DMS53 treated with DMSO at 0.1 percent for 48 hours (cell line): ENCODE measurements at regions not wholly inside any gene's neighbourhood (a gene's known extent, or its start where the extent isn't known, plus 50 kb on each side); places are given as distances from the start of the nearest gene placed in this dataset.
A peak's percentile ranks its signal among the peaks of the same experiment; 100 is the strongest.
"Not testable (repeated sequence)": the region's sequence is repeated elsewhere in the genome, so short reads cannot be mapped to it uniquely, and the experiment has no call there.

Source experiments
- DNase-seq: peaks from one replicate; lab custom pipeline; 2025; ENCODE audit not compliant: unreplicated experiment; lab: John Stamatoyannopoulos, UW

- no peak for DNase-seq
Measured at GRCh38 chr22:47366026-47366767, 603.7 kb downstream of the TBC1D22A start.

- no peak for DNase-seq
Measured at GRCh38 chr22:47361247-47361646, 598.8 kb downstream of the TBC1D22A start.

- no peak for DNase-seq
Measured at GRCh38 chr22:47357493-47357892, 595.0 kb downstream of the TBC1D22A start.

- DNase-seq = no peak
Measured at GRCh38 chr22:47357086-47357485, 594.6 kb downstream of the TBC1D22A start.

GRCh38 chr22:47356511-47357011 lies 594.1 kb downstream of the TBC1D22A start:
- DNase-seq = no peak

- no peak for DNase-seq
Measured at GRCh38 chr22:47355776-47356510, 593.5 kb downstream of the TBC1D22A start.

GRCh38 chr22:47355388-47355725 lies 592.9 kb downstream of the TBC1D22A start:
- no peak for DNase-seq

GRCh38 chr22:47354668-47355387 lies 592.4 kb downstream of the TBC1D22A start:
- no peak for DNase-seq

GRCh38 chr22:47352920-47353700 lies 590.7 kb downstream of the TBC1D22A start:
- no peak for DNase-seq

GRCh38 chr22:47351836-47352579 lies 589.6 kb downstream of the TBC1D22A start:
- no peak for DNase-seq

- not testable (repeated sequence) for DNase-seq
Measured at GRCh38 chr22:47346287-47346686, 583.8 kb downstream of the TBC1D22A start.

GRCh38 chr22:47345025-47345424 lies 582.6 kb downstream of the TBC1D22A start:
- DNase-seq = no peak

GRCh38 chr22:47344414-47344813 lies 582.0 kb downstream of the TBC1D22A start:
- no peak for DNase-seq

- no peak for DNase-seq
Measured at GRCh38 chr22:47343611-47344010, 581.2 kb downstream of the TBC1D22A start.

GRCh38 chr22:47342446-47342845 lies 580.0 kb downstream of the TBC1D22A start:
- no peak for DNase-seq

GRCh38 chr22:47341464-47341863 lies 579.0 kb downstream of the TBC1D22A start:
- DNase-seq = no peak

GRCh38 chr22:47340851-47341436 lies 578.5 kb downstream of the TBC1D22A start:
- no peak for DNase-seq

GRCh38 chr22:47337161-47337621 lies 574.7 kb downstream of the TBC1D22A start:
- DNase-seq = peak; percentile 86

- DNase-seq = no peak
Measured at GRCh38 chr22:47335958-47336357, 573.5 kb downstream of the TBC1D22A start.

GRCh38 chr22:47335460-47335859 lies 573.0 kb downstream of the TBC1D22A start:
- no peak for DNase-seq
